ENCODE measurements at regions not wholly inside any gene's neighbourhood (a gene's known extent, or its start where the extent isn't known, plus 50 kb on each side); places are given as distances from the start of the nearest gene placed in this dataset.

- intact Hi-C loops (cut with micrococcal nuclease): no loop called here
- TF ChIP-seq, protein P1, sequence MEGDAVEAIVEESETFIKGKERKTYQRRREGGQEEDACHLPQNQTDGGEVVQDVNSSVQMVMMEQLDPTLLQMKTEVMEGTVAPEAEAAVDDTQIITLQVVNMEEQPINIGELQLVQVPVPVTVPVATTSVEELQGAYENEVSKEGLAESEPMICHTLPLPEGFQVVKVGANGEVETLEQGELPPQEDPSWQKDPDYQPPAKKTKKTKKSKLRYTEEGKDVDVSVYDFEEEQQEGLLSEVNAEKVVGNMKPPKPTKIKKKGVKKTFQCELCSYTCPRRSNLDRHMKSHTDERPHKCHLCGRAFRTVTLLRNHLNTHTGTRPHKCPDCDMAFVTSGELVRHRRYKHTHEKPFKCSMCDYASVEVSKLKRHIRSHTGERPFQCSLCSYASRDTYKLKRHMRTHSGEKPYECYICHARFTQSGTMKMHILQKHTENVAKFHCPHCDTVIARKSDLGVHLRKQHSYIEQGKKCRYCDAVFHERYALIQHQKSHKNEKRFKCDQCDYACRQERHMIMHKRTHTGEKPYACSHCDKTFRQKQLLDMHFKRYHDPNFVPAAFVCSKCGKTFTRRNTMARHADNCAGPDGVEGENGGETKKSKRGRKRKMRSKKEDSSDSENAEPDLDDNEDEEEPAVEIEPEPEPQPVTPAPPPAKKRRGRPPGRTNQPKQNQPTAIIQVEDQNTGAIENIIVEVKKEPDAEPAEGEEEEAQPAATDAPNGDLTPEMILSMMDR (IDR thresholded peaks at IDR 0.05): no peak
- H3K27me3 Mint-ChIP-seq (ENCODE audit: low read depth in 2 of 2): no peaks in the 10 kb centered on the region
- no peak overlapping the region for H3K27ac Mint-ChIP-seq
- H3K9me3 Mint-ChIP-seq: no peaks in the 10 kb centered on the region
- Histone ChIP-seq H3K4me1 (ENCODE audit: control insufficient read depth, insufficient read depth, low read length) (no peaks in the 10 kb centered on the region), H3K36me3 (ENCODE audit: control insufficient read depth, insufficient read depth, low read length) (no peaks in the 10 kb centered on the region), H3K9me3 (ENCODE audit: control insufficient read depth, insufficient read depth, low read length) (no peaks in the 10 kb centered on the region), H3K27ac (ENCODE audit: low read length) (no peak overlapping the region), H3K4me3 (ENCODE audit: low read length) (no peak overlapping the region), H3K27me3 (ENCODE audit: control insufficient read depth, insufficient read depth, low read length) (no peaks in the 10 kb centered on the region)
- H3K4me1 Mint-ChIP-seq: no peaks in the 10 kb centered on the region
- ATAC-seq (no peak), DNase-seq (no peak)
- no peak overlapping the region for H3K4me3 Mint-ChIP-seq
- H3K36me3 Mint-ChIP-seq: no peaks in the 10 kb centered on the region
- WGBS (ENCODE audit: insufficient coverage): 66% methylated on average over 3 of the region's 7 CpGs
Measured at GRCh38 chr12:92275443-92276154, 130.0 kb upstream of the BTG1 start.

DNA sequence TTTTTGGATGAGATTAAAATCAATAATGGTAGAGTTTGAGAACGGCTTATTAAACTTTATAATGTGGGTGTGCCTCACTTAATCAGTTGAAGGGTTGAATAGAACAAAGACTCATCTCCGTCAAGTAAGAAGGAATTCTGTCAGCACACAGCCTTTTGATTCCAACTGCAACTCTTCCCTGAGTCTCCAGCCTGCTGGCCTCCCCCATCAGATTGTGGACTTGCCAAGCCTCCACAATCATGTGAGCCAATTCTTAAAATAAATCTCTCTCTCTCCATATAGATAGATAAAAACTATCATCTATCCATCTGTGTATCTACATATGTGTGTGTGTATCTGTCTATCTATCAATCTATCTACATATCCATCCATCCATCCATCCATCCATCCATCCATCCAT lies 127.4 kb upstream of the BTG1 start:
- H3K27ac Mint-ChIP-seq: no peak overlapping the region
- H3K27me3 Mint-ChIP-seq (ENCODE audit: low read depth in 2 of 2): no peaks in the 10 kb centered on the region
- 100% methylated on average over 2 of the region's 2 CpGs for WGBS (ENCODE audit: insufficient coverage)
- intact Hi-C loops (cut with micrococcal nuclease): no loop called here
- H3K4me1 Mint-ChIP-seq: peaks cover 6% of the 10 kb centered on the region in 2 donors
- H3K36me3 ChIP-seq (ENCODE audit: control insufficient read depth, insufficient read depth, low read length): no peaks in the 10 kb centered on the region
- no peaks in the 10 kb centered on the region for H3K4me1 ChIP-seq (ENCODE audit: control insufficient read depth, insufficient read depth, low read length)
- H3K9me3 Mint-ChIP-seq: no peaks in the 10 kb centered on the region
- no peak overlapping the region for H3K4me3 ChIP-seq (ENCODE audit: low read length)
- H3K27me3 ChIP-seq (ENCODE audit: control insufficient read depth, insufficient read depth, low read length): no peaks in the 10 kb centered on the region
- no peak overlapping the region for H3K4me3 Mint-ChIP-seq
- no peak for ATAC-seq
- H3K36me3 Mint-ChIP-seq: no peaks in the 10 kb centered on the region
- H3K27ac ChIP-seq (ENCODE audit: low read length): no peak overlapping the region
- TF ChIP-seq, protein P1 (IDR thresholded peaks at IDR 0.05): no peak
- DNase-seq: no peak
- H3K9me3 ChIP-seq (ENCODE audit: control insufficient read depth, insufficient read depth, low read length): no peaks in the 10 kb centered on the region

GRCh38 chr12:92272061-92272964 lies 126.7 kb upstream of the BTG1 start:
- intact Hi-C loops (cut with micrococcal nuclease): no loop called here
- no peaks in the 10 kb centered on the region for H3K36me3 ChIP-seq (ENCODE audit: control insufficient read depth, insufficient read depth, low read length)
- no peak overlapping the region for H3K27ac ChIP-seq (ENCODE audit: low read length)
- H3K9me3 Mint-ChIP-seq: no peaks in the 10 kb centered on the region
- no peaks in the 10 kb centered on the region for H3K9me3 ChIP-seq (ENCODE audit: control insufficient read depth, insufficient read depth, low read length)
- H3K4me1 Mint-ChIP-seq: peaks cover 8 to 10% of the 10 kb centered on the region in 2 donors
- H3K36me3 Mint-ChIP-seq: no peaks in the 10 kb centered on the region
- no peak overlapping the region for H3K4me3 ChIP-seq (ENCODE audit: low read length)
- H3K4me3 Mint-ChIP-seq: no peak overlapping the region
- H3K27me3 Mint-ChIP-seq (ENCODE audit: low read depth in 2 of 2): no peaks in the 10 kb centered on the region
- DNase-seq: no peak
- H3K27ac Mint-ChIP-seq: no peak overlapping the region
- WGBS (ENCODE audit: insufficient coverage): 96% methylated on average over 9 of the region's 9 CpGs
- TF ChIP-seq, protein P1 (IDR thresholded peaks at IDR 0.05): no peak
- no peak for ATAC-seq
- no peaks in the 10 kb centered on the region for H3K4me1 ChIP-seq (ENCODE audit: control insufficient read depth, insufficient read depth, low read length)
- H3K27me3 ChIP-seq (ENCODE audit: control insufficient read depth, insufficient read depth, low read length): no peaks in the 10 kb centered on the region

Data from natural killer cell (primary cell).